ENCODE measurements at regions not wholly inside any gene's neighbourhood (a gene's known extent, or its start where the extent isn't known, plus 50 kb on each side); places are given as distances from the start of the nearest gene placed in this dataset.

DNA sequence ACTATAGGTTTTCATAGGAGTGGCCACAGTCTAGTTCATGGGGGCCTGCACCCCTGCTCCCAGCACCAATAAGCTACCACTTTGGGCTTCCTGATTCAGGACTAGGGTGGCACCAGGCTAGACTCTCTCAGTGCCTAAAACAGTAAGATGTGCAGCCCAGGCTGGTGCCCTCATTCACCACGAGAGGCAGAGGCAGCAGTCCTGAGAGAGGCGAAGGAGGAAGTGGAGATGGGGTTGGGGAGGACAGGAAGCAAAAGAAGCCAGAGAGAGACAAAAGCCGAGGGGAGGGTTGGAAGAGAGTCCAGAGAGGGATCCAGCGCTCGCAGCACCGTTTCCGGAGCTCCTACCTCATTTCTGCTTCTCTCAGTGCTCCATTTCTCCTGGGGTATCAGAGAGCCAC, 180.9 kb downstream of the MED10 start:
- BruUV-seq (replicated peaks), result no TSS peak
- H3K27me3 Mint-ChIP-seq (ENCODE audit: unreplicated experiment), result peaks cover 9% of the 10 kb centered on the region
- H3K36me3 Mint-ChIP-seq (ENCODE audit: insufficient read depth, unreplicated experiment), result no peaks in the 10 kb centered on the region
- peaks cover 6% of the 10 kb centered on the region for H3K9me3 Mint-ChIP-seq (ENCODE audit: low read depth, unreplicated experiment)
- CTCF ChIA-PET, result no interaction called here
- DNase-seq, result no peak
- H3K4me1 Mint-ChIP-seq (ENCODE audit: low read depth, unreplicated experiment), result no peaks in the 10 kb centered on the region
- no peak overlapping the region for H3K27ac Mint-ChIP-seq (ENCODE audit: unreplicated experiment)
- TF ChIP-seq, protein P1, sequence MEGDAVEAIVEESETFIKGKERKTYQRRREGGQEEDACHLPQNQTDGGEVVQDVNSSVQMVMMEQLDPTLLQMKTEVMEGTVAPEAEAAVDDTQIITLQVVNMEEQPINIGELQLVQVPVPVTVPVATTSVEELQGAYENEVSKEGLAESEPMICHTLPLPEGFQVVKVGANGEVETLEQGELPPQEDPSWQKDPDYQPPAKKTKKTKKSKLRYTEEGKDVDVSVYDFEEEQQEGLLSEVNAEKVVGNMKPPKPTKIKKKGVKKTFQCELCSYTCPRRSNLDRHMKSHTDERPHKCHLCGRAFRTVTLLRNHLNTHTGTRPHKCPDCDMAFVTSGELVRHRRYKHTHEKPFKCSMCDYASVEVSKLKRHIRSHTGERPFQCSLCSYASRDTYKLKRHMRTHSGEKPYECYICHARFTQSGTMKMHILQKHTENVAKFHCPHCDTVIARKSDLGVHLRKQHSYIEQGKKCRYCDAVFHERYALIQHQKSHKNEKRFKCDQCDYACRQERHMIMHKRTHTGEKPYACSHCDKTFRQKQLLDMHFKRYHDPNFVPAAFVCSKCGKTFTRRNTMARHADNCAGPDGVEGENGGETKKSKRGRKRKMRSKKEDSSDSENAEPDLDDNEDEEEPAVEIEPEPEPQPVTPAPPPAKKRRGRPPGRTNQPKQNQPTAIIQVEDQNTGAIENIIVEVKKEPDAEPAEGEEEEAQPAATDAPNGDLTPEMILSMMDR (IDR thresholded peaks at IDR 0.05; ENCODE audit: unreplicated experiment), result no peak
- no peak overlapping the region for H3K4me3 Mint-ChIP-seq (ENCODE audit: low read depth, unreplicated experiment)
- intact Hi-C loops (cut with micrococcal nuclease; ENCODE audit: unreplicated experiment), result no loop called here

DNA sequence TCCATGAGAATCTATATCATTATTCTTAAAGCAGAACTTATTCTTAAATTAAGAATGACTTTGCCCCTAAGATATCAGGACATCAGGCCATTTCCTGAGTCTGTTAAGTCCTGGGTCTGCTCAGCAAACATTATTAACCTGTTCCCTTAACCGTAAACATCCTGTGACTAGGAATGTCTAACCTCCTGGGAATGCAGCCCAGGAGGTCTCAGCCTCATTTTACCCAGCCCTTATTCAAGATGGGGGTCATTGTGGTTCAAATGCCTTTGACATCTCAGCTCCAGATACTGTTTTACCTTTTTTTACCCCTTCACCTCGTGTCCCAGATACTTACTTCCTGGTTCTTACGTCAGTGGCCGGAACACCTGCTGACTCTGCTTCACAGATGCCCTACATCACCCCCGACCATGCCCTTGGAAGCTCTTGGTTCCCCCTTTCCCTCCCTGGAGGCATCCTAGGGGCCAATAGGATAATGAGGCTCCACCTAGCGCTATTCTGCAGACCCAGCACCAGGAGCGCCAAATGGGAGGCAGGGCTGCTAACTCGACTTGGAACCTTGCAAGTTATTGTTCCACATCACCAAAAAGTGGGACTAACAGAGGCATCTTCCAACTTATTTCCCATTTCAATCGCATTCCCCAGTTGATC, 182.5 kb downstream of the MED10 start:
- H3K36me3 Mint-ChIP-seq (ENCODE audit: insufficient read depth, unreplicated experiment), result no peaks in the 10 kb centered on the region
- no peak overlapping the region for H3K4me3 Mint-ChIP-seq (ENCODE audit: low read depth, unreplicated experiment)
- peaks cover 9% of the 10 kb centered on the region for H3K27me3 Mint-ChIP-seq (ENCODE audit: unreplicated experiment)
- no peak for DNase-seq
- no peaks in the 10 kb centered on the region for H3K4me1 Mint-ChIP-seq (ENCODE audit: low read depth, unreplicated experiment)
- TF ChIP-seq, protein P1 (IDR thresholded peaks at IDR 0.05; ENCODE audit: unreplicated experiment), result no peak
- CTCF ChIA-PET, result no interaction called here
- intact Hi-C loops (cut with micrococcal nuclease; ENCODE audit: unreplicated experiment), result no loop called here
- H3K9me3 Mint-ChIP-seq (ENCODE audit: low read depth, unreplicated experiment), result peaks cover 6% of the 10 kb centered on the region
- no TSS peak for BruUV-seq (replicated peaks)
- no peak overlapping the region for H3K27ac Mint-ChIP-seq (ENCODE audit: unreplicated experiment)

DNA sequence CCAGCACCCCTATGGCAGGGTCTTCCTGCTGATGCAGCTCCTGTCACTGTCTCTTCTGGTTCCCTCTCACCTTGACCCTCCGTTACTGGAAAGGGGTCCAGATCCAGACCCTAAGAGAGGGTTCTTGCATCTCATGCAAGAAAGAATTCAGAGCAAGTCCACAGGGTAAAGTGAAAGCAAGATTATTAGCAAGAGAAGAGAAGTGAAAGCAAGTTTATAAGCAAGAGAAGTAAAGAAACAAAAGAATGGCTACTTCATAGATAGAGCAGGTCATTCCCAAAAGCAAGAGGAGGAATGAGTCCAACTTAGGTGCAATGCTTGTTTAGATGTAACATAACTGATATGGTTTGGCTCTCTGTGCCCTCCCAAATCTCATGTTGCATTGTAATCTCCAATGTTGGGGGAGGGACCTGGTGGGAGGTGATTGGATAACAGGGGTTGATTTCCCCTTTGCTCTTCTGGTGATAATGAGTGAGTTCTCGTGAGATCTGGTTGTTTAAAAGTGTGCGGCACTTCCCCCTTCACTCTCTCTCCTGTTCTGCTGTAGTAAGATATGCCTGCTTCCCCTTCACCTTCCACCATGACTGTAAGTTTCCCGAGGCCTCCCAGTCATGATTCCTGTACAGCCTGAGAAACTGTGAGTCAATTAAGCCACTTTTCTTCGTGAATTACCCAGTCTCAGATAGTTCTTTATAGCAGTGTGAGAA, 183.3 kb downstream of the MED10 start:
- intact Hi-C loops (cut with micrococcal nuclease; ENCODE audit: unreplicated experiment), result no loop called here
- H3K9me3 Mint-ChIP-seq (ENCODE audit: low read depth, unreplicated experiment), result peaks cover 6% of the 10 kb centered on the region
- H3K27me3 Mint-ChIP-seq (ENCODE audit: unreplicated experiment), result peaks cover under 1% of the 10 kb centered on the region
- TF ChIP-seq, protein P1 (IDR thresholded peaks at IDR 0.05; ENCODE audit: unreplicated experiment), result no peak
- no peak overlapping the region for H3K27ac Mint-ChIP-seq (ENCODE audit: unreplicated experiment)
- CTCF ChIA-PET, result no interaction called here
- no peaks in the 10 kb centered on the region for H3K36me3 Mint-ChIP-seq (ENCODE audit: insufficient read depth, unreplicated experiment)
- H3K4me3 Mint-ChIP-seq (ENCODE audit: low read depth, unreplicated experiment), result no peak overlapping the region
- BruUV-seq (replicated peaks), result no TSS peak
- no peaks in the 10 kb centered on the region for H3K4me1 Mint-ChIP-seq (ENCODE audit: low read depth, unreplicated experiment)
- no peak for DNase-seq

DNA sequence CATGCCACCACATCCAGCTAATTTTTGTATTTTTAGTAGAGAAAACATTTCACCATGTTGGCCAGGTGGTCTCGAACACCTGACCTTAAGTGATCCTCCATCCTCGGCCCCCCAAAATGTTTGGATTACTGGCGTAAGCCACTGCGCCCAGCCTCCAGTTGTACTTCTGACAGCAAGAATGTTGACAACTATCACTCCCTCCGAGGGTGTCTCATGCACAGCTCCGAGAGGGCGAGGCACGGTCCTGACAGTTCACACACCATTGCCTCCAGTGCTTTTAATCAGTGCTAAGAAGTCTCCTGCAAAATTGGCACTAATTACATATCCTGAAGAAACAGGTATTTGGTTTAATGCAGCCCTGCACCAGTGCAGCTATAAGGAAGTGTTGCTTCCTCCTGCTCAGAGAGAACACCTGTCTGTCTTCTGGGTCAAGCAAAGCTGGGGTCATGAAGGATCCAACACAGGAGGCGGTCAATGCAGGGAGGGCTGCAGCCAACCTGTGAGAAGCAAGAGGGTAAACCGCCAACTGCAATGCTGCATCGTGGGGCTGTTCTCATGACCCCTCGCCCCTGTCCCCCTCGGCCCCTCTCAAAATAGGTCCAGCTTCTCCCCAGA, 184.0 kb downstream of the MED10 start:
- intact Hi-C loops (cut with micrococcal nuclease; ENCODE audit: unreplicated experiment), result no loop called here
- H3K27ac Mint-ChIP-seq (ENCODE audit: unreplicated experiment), result no peak overlapping the region
- TF ChIP-seq, protein P1 (IDR thresholded peaks at IDR 0.05; ENCODE audit: unreplicated experiment), result no peak
- no peaks in the 10 kb centered on the region for H3K4me1 Mint-ChIP-seq (ENCODE audit: low read depth, unreplicated experiment)
- H3K9me3 Mint-ChIP-seq (ENCODE audit: low read depth, unreplicated experiment), result peaks cover 6% of the 10 kb centered on the region
- H3K36me3 Mint-ChIP-seq (ENCODE audit: insufficient read depth, unreplicated experiment), result no peaks in the 10 kb centered on the region
- no peak for DNase-seq
- H3K27me3 Mint-ChIP-seq (ENCODE audit: unreplicated experiment), result no peaks in the 10 kb centered on the region
- H3K4me3 Mint-ChIP-seq (ENCODE audit: low read depth, unreplicated experiment), result no peak overlapping the region
- BruUV-seq (replicated peaks), result no TSS peak
- CTCF ChIA-PET, result no interaction called here

Data from Calu3 (cell line).